ENCODE measurements at regions not wholly inside any gene's neighbourhood (a gene's known extent, or its start where the extent isn't known, plus 50 kb on each side); places are given as distances from the start of the nearest gene placed in this dataset.

GRCh38 chr9:71619926-71620325 lies 148.4 kb downstream of the CEMIP2 start:
- Histone ChIP-seq H3K27ac (no peak overlapping the region), H3K4me3 (no peak overlapping the region), H3K36me3 (no peaks in the 10 kb centered on the region), H3K4me1 (no peaks in the 10 kb centered on the region), H3K9me3 (no peaks in the 10 kb centered on the region), H3K27me3 (no peaks in the 10 kb centered on the region)
- WGBS, 2 donors = 86 to 92% methylated on average over 2 of the region's 2 CpGs
- DNase-seq (ENCODE audit: low spot score in 2 of 2) = no peak
- TF ChIP-seq CTCF (IDR thresholded peaks at IDR 0.05) (no peak), POLR2A (IDR thresholded peaks at IDR 0.05) (no peak), EP300 (IDR thresholded peaks at IDR 0.05) (no peak)

- Histone ChIP-seq H3K36me3 (no peaks in the 10 kb centered on the region), H3K27me3 (no peaks in the 10 kb centered on the region), H3K9me3 (peaks cover 0 to 11% (median 0%) of the 10 kb centered on the region in 4 donors), H3K4me1 (no peaks in the 10 kb centered on the region), H3K27ac (no peak overlapping the region), H3K4me3 (no peak overlapping the region)
- WGBS, 2 donors = 76 to 78% methylated on average over 3 of the region's 3 CpGs
- DNase-seq (ENCODE audit: low spot score in 2 of 2) = no peak
- TF ChIP-seq POLR2A (IDR thresholded peaks at IDR 0.05) (no peak), EP300 (IDR thresholded peaks at IDR 0.05) (no peak), CTCF (IDR thresholded peaks at IDR 0.05) (no peak)
Observed at GRCh38 chr9:71614409-71615010, 153.8 kb downstream of the CEMIP2 start.

GRCh38 chr9:71612889-71613288 lies 155.4 kb downstream of the CEMIP2 start:
- peaks cover 0 to 7% (median 0%) of the 10 kb centered on the region in 4 donors for H3K4me1 ChIP-seq
- WGBS, 2 donors = 65 to 80% methylated on average over 2 of the region's 2 CpGs
- H3K36me3 ChIP-seq = no peaks in the 10 kb centered on the region
- peaks cover 0 to 11% (median 0%) of the 10 kb centered on the region in 4 donors for H3K9me3 ChIP-seq
- H3K27me3 ChIP-seq = no peaks in the 10 kb centered on the region
- H3K27ac ChIP-seq = no peak overlapping the region
- DNase-seq (ENCODE audit: low spot score in 2 of 2) = no peak
- H3K4me3 ChIP-seq = no peak overlapping the region
- TF ChIP-seq CTCF (IDR thresholded peaks at IDR 0.05) (no peak), EP300 (IDR thresholded peaks at IDR 0.05) (no peak), POLR2A (IDR thresholded peaks at IDR 0.05) (no peak)

- DNase-seq (ENCODE audit: low spot score in 2 of 2) = no peak
- H3K36me3 ChIP-seq = no peaks in the 10 kb centered on the region
- WGBS, 2 donors = 54 to 58% methylated on average over 1 of the region's 1 CpG
- H3K27me3 ChIP-seq = no peaks in the 10 kb centered on the region
- H3K27ac ChIP-seq = no peak overlapping the region
- H3K9me3 ChIP-seq = peaks cover 0 to 11% (median 0%) of the 10 kb centered on the region in 4 donors
- H3K4me1 ChIP-seq = peaks cover 0 to 16% (median 0%) of the 10 kb centered on the region in 4 donors
- H3K4me3 ChIP-seq = no peak overlapping the region
- TF ChIP-seq POLR2A (IDR thresholded peaks at IDR 0.05) = no peak
- no peak for TF ChIP-seq EP300 (IDR thresholded peaks at IDR 0.05)
- no peak for TF ChIP-seq CTCF (IDR thresholded peaks at IDR 0.05)
Observed at GRCh38 chr9:71609448-71609830, 158.9 kb downstream of the CEMIP2 start.

- H3K27me3 ChIP-seq = no peaks in the 10 kb centered on the region
- no peak overlapping the region for H3K4me3 ChIP-seq
- no peak for TF ChIP-seq CTCF (IDR thresholded peaks at IDR 0.05)
- no peak for TF ChIP-seq POLR2A (IDR thresholded peaks at IDR 0.05)
- TF ChIP-seq EP300 (IDR thresholded peaks at IDR 0.05) = no peak
- DNase-seq (ENCODE audit: low spot score in 2 of 2) = no peak
- H3K9me3 ChIP-seq = peaks cover 0 to 11% (median 0%) of the 10 kb centered on the region in 4 donors
- H3K27ac ChIP-seq = no peak overlapping the region
- no peaks in the 10 kb centered on the region for H3K36me3 ChIP-seq
- H3K4me1 ChIP-seq = peaks cover 0 to 16% (median 0%) of the 10 kb centered on the region in 4 donors
- WGBS, 2 donors = 58 to 65% methylated on average over 4 of the region's 4 CpGs
Observed at GRCh38 chr9:71608825-71609447, 159.4 kb downstream of the CEMIP2 start.

Measured in tibial nerve (tissue), 4 donors.